NCI-H226 (cell line): ENCODE measurements at regions not wholly inside any gene's neighbourhood (a gene's known extent, or its start where the extent isn't known, plus 50 kb on each side); places are given as distances from the start of the nearest gene placed in this dataset.

Experiments used
- DNase-seq: peaks from one replicate; pipeline ENCODE4 v3.0.0-alpha.2; 2015

DNA sequence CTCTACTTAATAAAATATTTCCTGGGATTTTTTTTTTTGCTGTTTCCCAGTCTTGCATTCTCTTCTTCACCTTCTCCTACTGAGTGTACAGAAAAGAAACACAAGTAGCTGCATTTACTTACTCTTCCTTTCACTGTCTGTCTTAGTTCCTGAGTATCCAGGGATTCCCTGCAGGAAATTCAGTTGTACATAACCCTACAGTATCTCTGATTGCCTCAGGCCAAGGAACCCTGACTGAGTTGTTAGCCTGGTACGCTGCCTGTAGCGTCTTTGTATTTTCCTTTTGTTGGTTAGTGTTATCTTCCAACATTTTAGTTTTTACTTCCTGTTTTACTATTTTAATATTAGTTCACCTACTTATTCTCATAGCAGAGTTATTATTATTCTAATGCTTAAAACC lies 142.5 kb upstream of the ROBO1 start:
- peak; percentile 62 for DNase-seq

DNA sequence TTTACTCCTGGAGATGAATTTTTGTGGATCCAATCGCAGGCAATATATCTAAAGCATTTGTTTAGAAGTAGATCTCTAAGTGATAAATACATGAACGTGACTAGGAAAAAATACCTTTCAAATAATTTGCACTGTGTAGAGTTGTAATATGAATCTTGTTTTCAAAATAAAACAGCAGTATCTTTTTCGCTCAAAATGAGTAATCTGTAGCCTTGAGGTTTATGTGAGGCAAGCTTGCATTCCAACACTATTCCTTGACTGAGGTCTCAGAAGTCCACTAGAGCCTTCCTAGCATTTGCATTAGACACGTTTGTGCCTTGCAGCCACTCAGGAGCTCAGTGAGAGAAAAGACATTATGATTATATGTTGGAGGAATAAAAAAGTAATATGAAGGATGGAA lies 138.3 kb upstream of the ROBO1 start:
- peak; percentile 43 for DNase-seq

DNA sequence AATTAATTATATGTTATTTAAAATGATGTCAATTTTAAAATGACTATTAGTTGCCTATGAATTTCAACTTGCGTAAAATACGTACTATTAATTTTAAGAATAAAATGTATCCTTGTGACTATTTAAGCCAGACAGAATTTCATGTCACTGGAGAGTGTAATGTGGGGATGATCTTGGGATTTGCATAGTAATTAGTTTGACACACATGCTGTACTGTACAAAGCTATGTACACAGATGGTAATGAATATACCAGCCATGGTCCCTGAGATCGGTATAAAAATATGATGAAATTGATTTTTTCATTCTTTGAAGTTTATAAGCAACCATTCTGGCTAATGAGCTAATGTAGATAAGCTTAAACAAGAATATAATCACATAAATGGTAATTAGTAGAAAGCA lies 134.4 kb upstream of the ROBO1 start:
- no peak for DNase-seq

DNA sequence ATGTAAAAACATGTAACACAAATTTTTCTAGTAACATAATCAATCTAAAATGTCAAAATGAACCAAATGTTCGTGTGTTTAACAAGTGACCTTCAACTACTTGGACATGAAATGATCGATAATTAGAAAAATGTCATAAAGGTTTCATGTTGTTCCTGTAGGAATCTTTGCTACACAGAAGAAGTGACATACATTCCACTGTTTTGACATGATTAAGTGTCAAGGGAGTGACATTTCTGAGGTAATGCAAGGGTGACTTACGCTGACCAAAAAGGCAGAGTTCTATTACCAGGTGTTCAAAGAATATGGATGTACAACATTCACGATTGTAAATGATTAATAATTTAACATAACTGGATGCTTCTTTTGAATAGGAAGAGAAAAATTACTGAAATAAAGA lies 131.1 kb upstream of the ROBO1 start:
- DNase-seq, result no peak

DNA sequence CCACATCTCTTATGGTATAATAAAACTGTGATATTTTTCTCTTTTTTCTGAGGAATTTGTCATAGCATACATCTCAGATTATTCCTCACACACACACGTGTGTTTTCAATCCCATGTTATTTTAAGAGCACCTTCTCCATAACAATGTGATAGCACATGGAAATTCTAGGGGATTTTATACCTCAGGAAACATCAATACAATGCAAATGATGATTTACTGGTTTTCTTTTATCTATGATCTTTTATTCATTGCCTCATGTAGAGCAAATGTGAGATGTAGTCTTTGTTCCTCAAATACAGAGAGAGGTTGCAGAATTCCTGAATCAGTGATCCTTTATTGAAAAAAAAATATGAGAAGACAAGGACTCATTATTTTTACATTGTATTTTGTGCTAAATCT lies 128.3 kb upstream of the ROBO1 start:
- no peak for DNase-seq

DNA sequence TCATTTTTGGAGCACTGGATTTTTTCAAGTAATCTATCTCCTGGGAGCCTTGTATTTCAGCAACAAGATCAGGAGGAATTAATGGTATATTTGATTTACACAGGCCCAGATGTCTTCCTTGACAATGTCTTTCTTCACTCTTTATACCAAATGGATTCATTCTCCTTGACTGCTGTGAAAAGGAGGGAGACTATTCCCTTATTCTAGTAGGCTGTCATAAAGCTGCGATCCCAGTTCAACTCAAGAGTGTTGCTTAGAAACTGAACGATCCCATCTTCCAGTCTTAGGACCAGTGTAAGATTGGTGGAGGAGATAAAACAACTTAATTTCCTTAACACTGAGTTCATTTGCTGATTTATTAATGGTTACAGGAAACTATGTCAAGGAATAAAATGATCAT lies 119.4 kb upstream of the ROBO1 start:
- no peak for DNase-seq

DNA sequence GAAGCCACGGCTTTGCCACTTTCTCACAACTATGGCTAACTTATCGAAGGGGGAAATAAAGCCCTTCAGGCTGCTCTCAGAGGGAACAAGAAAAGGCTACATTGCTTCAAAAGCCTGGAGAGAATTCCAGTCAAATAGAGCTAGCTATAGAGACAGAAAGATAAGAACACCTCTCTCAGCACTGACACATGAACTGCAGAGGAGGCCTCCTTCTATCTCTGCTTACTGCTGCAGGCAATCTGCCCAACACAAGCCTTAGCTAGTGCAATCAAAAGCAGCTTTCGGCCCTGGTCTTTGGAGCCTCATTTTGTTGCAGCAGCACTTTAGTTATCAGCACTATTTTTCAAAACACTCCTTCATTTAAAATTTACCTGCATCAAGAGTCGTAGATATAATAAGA lies 118.4 kb upstream of the ROBO1 start:
- peak; percentile 68 for DNase-seq

DNA sequence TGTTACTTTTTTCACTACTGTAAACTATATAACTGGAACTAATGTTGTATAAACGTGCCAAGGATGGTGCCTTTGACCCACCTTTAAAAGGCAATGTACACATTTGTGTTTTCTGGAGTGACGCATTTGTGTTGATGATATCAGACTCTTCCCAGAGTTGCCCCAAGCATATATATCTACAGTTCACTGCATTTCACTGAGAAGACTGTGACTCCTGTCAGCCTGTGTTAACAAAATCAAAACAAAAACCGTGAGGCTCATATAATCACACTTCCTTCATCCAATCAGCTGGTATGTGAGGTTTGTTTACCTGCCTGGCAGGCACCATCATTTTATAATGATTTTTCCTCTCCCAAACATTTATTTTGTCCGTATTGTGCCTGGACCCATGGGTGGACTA lies 117.6 kb upstream of the ROBO1 start:
- DNase-seq, result no peak

DNA sequence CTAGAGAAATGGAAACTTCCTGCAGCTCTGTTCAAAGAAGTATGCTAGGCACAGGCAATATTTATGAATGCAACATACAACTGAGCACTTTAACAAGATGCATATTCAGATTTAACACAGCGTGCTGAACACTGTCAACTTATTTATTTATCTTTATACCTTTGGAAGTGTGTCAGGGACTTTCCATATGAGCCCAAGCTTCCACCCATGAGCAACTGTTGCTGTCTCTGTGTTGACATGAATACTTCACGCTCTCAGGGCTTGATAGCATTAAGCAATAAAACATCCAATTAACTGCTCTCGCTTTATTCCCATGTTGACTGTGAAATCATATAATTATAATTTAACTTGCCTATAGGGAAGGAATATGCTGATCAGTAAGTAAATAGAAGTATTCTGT lies 116.6 kb upstream of the ROBO1 start:
- no peak for DNase-seq

DNA sequence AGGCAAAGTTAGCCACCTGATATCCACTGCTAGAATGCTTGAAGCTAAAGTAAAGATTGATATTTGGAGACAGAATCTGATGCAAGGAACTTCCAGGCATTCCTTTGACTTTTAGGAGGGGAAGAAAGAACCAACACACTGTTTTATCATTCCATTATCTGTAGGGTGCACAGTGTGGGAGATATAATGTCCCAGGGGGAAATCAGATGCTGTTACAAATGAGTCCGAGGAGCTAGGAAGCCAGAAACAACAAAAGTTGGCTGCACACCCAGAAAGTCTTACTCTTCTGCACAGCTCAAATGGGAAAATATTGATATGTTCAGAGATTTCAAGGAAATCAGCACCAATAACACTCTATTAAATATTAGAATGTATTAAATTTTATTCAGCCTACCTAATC lies 113.6 kb upstream of the ROBO1 start:
- peak; percentile 15 for DNase-seq

DNA sequence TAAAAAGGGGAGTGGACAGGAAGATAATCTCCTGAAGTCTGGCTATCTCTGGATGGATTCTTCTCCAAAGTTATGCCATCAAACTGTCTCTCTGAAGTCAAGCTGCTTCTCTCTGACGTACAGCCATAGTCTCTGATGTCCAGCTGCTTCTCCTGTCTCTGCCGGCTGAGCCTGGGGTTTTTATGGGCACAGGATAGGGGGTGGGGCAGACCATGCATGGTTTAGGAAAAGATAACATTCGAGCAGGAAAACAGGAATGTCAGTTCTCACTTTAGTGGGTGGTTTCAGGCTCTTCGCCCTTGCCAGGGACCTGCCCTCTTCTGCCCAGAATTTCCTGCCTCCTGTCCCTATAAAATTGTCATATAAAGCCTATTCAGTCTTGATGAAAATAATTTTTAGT lies 110.9 kb upstream of the ROBO1 start:
- DNase-seq, result no peak

DNA sequence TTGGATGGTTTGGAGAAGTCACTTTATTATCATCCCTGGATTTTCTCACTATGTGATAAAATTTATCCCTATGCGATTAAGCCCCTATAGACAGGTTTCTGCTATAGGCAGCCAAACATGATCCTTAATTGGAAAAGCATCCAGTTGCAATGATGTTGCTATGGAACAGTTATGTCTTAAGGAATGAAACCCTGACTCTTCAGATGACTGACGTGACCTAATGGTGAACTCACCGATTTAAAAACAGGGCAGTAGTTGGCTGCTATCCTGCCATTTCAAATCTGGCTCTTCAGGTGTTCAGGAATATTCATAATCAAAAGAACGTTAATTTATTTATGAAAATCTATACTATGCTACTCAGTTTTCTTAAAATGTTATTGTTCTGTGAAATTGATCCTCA lies 106.8 kb upstream of the ROBO1 start:
- DNase-seq, result peak; percentile 45

DNA sequence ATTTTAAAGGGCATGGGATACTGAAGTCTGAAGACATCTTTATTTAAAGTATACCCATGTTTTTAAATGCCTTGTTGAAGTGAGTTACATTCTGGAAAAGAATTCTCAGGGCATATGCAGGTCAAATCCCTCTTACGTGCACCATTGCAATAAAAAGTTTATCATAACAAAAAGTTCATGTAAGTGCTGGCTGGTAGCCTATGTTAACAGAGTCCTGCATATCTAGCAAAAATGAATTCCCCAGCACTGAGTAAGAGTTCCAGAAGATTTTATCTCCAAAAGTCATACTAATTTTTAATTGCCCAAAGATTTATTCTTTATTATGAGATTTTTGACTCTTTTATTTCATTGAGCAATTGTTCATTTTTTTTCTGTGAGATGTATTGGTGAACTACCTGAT lies 104.7 kb upstream of the ROBO1 start:
- peak; percentile 91 for DNase-seq

DNA sequence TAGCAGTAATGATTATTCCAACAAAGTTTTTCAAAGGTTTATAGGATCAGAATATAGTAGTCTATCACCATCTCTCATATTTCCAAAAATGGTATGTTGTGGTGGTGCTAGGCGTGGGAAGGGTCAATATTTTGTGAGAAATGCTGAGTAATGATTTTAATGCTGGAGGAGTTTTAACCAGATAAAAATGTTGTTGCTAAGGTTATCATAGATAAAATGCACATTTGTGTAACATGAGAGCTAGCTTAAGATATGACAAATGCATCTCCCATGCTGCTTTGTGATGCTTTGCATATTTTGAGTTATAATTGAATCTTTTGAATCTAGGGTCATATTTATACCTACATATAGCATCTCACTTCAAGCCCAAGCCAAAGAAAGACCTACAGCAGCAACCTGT lies 103.9 kb upstream of the ROBO1 start:
- peak; percentile 87 for DNase-seq

DNA sequence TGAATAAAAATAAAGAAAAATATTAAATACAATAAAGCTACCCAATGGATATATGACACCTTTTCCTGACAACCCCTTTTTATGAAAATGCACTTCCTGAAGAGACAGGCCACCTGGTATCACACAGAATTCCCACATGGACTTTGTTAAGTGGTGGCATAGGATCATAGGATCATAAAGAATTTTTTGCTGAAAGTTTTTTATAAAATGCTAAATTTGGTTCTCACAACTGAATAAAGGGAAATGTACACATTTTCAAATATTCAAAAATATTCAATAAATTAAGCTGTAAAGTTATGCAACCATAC lies 102.5 kb upstream of the ROBO1 start:
- DNase-seq, result no peak

DNA sequence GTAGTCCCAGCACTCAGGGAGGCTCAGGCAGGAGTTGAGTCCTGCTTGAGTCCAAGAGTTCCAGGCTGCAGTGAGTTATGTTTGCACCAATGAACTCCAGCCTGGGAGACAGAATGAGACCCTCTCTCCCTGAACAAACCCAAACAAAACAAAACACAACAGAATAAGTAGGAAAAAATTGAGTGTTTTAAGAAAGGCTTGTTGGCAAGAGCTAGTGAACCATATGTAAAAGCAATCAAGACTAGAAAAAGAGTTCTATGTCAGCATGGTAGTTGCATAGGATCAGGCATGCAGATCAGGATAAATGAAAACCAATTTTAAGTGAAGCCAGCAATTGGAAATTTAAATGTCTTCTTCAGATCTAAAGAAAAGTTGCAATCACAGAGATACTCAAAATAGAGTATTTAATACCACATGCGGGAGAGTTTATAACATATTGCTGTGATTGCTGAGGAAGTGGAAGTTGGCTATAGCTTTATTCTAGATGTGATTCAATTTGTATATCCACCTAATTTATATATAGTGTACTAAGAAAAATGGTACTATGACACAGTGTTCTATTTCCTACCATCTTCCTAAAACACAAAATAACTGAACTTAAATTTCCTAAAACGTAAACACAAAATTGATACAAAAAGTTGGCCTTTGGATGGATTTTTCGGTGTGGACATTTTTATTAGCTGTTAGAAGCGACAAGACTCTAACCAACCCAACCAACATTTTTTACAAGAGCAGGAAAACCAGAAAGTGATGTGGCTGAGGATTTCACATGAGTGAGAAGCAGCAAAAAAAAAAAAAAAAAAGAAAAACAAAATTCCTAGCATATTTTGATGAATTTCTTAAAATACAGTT lies 101.9 kb upstream of the ROBO1 start:
- DNase-seq, result no peak

DNA sequence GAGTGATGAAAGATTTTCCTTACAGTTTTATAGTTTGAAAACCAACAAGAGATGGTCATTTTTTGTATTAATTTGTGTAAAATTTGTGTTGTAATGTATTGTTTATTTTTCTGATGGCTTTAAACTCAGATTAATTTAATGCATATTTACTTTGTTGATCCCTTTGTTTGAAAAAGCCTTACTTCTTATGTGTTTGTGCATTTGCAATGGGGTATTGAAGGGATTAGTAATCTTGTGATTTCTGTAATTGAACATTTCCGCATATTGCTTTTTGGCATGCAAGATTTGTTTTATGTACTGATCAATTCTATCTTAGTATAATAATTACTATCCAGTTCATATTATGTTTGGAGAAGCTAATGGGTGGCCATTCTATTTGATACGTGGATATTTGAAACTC lies 98.4 kb upstream of the ROBO1 start:
- DNase-seq, result no peak

DNA sequence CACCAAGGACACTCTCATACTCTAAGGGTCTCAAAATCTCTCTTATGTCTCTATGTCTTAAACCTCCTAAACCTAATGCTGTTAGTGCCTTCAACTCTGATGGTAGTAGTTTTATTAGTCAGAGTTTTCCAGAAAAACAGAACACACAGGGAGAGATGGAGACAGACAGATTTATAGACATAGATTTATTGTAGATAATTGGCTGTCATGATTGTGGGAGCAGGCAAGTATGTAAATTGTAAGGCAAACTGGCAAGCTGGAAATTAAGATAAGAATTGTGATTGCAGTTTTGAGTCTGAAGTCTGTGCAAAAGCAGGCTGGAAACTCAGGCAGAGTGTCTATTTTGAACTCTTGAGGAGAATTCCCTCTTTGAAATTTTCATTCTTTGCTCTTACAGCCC lies 96.3 kb upstream of the ROBO1 start:
- no peak for DNase-seq

DNA sequence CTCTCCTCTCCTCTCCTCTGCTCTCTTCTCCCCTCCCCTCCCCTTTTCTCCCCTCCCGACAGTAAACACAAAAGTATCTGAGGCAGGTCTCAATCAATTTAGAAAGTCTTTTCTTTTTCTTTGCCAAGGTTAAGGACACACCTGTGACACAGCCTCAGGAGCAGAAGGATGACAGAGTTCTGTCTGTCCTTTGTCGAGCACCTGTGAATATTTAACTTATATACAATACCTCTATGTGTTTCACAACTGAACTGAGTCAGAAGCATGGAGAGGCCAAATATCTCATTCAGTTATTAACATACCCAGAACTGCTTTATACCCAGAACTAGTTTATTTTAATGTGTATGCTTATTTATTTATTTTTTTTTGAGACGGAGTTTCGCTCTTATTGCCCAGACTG lies 81.1 kb upstream of the ROBO1 start:
- DNase-seq, result no peak

DNA sequence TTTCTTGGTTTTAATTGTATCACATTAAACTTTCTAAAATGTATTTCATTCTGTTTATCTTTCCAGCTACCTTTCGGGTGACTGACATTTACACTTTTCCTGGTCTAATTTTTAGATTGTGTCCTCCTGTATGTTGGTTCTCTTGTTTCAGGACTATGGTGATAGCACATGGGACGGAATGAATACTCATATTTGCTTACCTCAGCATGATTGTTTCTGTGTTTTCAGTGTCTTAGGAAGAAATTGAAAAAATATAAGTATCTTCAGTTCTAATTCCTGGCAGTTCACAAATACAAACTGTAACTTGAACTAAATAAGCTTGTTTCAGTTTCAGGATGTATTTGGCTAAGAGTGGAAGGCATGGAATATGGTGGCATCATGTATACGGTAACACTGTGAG lies 80.1 kb upstream of the ROBO1 start:
- no peak for DNase-seq

DNA sequence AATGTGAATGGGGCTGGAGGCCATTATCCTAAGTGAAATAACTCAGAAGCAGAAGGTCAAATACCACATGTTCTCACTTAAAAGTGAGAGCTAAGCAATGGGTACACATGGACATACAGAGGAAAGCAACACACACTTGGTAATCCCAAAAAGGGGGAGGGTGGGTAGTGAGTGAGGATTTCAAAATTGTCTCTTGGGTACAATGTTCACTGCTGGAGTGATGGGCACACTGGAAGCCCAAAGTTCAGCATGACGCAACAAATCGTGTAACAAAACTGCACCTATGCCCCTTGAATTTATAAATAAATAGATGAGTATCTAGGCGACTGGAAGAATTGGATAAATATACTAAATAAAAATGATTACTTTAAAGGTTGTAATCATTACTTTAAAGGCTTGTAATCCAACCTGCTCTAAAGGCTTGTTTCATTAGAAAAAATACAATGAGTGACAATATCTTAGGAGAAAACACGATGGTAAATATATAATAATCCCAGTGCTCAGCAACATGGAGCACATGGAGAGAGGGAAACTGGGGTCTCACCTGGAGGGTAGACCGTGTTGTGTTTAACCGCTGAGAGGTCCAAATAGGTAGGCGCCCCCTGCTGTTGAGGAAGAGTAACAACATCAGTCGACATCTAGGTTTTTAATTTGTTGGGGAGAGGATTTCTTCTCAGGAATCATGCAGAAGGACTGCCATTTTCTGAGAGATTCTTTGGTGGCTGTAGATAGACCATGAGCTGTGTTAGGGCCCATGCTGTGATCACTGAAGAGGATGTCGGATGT lies 78.5 kb upstream of the ROBO1 start:
- no peak for DNase-seq

DNA sequence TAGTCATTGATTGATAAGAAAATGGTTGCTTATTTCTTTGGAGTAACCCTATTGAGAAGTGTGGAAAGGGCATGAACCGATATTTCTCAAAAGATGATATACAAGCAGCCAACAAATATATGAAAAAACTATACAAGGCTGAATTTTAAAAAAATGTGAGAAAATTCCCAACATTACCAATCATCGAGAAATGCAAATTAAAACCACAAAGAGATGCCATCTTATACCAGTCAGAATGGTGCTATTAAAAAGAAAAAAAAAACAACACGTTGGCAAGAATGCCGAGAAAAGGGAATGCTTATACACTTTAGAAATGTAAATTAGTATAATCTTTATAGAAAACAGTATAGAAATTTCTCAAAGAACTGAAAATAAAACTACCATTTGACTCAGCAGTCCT lies 77.7 kb upstream of the ROBO1 start:
- DNase-seq, result peak; percentile 7

DNA sequence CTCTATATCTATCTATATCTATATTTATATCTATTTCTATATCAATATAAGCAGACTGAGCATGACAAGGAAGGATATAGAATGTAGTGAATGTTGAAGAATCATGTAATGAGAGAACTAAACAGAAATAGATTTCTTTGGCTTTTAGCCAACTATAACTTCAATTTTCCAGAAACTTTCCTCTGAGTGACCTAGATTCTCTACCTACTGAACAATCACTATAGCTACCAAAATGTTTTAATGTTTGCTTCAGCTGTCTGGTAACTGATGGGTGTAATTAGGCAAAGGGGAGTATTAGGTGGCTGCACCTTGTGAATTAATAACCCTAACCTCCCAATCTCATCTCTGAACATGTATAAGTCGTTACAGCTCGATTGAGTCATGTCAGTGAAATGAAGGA lies 76.4 kb upstream of the ROBO1 start:
- no peak for DNase-seq

DNA sequence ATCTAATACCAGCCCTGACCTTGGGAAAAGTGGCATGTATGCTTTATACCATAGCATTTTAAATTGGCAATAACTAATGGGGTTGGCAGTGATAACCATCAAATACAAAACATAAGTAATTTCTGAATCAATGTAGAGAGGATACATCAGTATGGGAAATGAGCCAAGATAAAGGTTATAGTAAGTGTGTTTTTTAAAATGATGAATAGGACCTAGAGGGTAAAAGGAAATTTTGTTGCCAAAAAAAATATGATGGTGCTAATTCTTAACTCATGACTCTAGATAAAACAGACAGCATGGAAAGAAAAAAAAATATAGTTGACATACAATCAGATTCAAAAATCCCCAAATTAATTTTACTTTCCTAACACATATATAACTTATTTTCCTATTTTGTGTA lies 75.4 kb upstream of the ROBO1 start:
- no peak for DNase-seq

DNA sequence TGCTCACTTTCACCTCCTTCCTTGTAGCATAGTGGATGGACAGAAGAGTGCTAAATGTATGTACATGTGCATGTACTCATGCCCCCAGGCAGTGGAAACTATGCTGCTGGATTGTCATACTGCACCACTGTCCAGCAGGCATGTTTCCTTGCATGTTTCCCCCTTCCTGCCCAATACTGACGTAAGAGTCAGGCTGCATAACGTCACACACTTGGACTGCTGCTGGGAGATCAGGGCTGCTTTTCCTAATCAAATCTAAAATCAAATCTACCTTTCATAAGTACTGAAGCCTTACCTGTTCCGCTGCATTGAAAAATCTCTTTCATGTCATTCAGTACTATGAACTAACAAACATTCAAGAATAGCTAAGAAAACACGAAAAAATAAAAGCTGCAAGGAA lies 67.9 kb upstream of the ROBO1 start:
- DNase-seq, result no peak
